ENCODE measurements at regions not wholly inside any gene's neighbourhood (a gene's known extent, or its start where the extent isn't known, plus 50 kb on each side); places are given as distances from the start of the nearest gene placed in this dataset.

DNA sequence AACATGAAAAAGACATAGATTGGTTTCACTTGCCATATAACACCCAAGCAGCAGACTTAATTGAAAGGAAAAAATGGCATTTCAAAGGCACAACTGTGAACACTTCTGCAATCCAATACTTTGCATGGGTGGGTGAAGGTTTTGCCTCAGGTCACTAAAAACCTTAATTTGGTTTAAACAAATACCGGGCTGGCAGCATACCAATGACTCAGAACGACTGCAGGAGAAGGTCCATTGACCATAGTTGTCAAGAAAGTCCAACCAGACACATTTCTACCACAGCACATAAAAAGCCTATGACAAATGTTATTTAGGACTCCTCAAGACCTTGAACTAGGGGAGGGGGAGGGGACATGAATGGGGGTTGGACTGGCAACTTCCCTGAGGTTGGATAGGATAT is 183.6 kb upstream of the TRPC5 start:
- peaks cover 13% of the 10 kb centered on the region for H3K4me1 Mint-ChIP-seq (ENCODE audit: low read depth)
- no peak overlapping the region for H3K27ac Mint-ChIP-seq
- H3K9me3 Mint-ChIP-seq (ENCODE audit: low read depth): no peaks in the 10 kb centered on the region
- H3K36me3 Mint-ChIP-seq (ENCODE audit: insufficient read depth): no peaks in the 10 kb centered on the region
- no peak for TF ChIP-seq CTCF (IDR thresholded peaks at IDR 0.05; ENCODE audit: unreplicated experiment)
- H3K27me3 Mint-ChIP-seq: no peaks in the 10 kb centered on the region
- no peak for DNase-seq (ENCODE audit: low spot score, unreplicated experiment)
- no peak overlapping the region for H3K4me3 Mint-ChIP-seq (ENCODE audit: low read depth)

GRCh38 chrX:112259375-112259774 is 176.8 kb upstream of the TRPC5 start:
- H3K4me3 Mint-ChIP-seq (ENCODE audit: low read depth): no peak overlapping the region
- no peak for DNase-seq (ENCODE audit: low spot score, unreplicated experiment)
- H3K36me3 Mint-ChIP-seq (ENCODE audit: insufficient read depth): no peaks in the 10 kb centered on the region
- H3K9me3 Mint-ChIP-seq (ENCODE audit: low read depth): no peaks in the 10 kb centered on the region
- TF ChIP-seq CTCF (IDR thresholded peaks at IDR 0.05; ENCODE audit: unreplicated experiment): no peak
- no peak overlapping the region for H3K27ac Mint-ChIP-seq
- H3K4me1 Mint-ChIP-seq (ENCODE audit: low read depth): no peaks in the 10 kb centered on the region
- no peaks in the 10 kb centered on the region for H3K27me3 Mint-ChIP-seq

DNA sequence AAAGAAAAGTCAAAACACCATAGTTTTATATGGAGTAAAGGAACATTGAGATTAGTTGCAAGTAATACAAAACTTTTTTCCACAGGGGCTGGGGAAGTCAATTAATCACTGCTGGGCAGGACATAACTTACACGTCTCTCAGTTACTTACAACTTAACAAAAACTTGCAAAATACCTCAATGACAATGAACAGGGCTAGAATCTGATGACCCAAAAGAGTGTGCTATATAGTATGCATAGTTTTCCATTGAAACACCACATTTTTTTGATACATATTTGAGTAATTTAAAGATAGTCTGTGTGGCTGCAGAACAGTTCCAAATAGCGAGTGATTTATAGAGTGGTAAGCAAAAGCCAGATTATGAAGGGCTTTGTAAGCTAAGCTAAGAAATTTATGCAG is 172.3 kb upstream of the TRPC5 start:
- H3K4me1 Mint-ChIP-seq (ENCODE audit: low read depth): peaks cover 7% of the 10 kb centered on the region
- DNase-seq (ENCODE audit: low spot score, unreplicated experiment): no peak
- H3K27ac Mint-ChIP-seq: no peak overlapping the region
- no peaks in the 10 kb centered on the region for H3K27me3 Mint-ChIP-seq
- no peaks in the 10 kb centered on the region for H3K36me3 Mint-ChIP-seq (ENCODE audit: insufficient read depth)
- no peak overlapping the region for H3K4me3 Mint-ChIP-seq (ENCODE audit: low read depth)
- H3K9me3 Mint-ChIP-seq (ENCODE audit: low read depth): no peaks in the 10 kb centered on the region
- TF ChIP-seq CTCF (IDR thresholded peaks at IDR 0.05; ENCODE audit: unreplicated experiment): no peak

DNA sequence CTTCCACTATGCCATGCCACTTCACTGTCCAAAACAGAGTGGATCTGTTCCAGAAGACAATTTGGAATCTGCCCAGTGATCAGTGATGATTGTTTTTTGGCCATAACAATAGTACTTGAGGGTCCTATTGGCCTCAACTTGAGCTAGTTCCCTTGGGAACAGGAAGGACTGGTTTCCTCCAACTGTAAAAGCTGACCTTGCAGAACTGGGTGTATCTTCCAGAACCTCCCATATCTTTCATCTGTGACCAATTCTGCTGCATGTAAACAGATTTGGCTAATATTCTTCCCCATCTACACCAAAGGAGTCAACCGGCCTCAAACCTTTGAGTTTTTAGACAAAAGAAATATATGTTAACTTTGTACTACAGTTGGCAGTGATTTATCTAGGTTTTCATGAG is 165.1 kb upstream of the TRPC5 start:
- no peaks in the 10 kb centered on the region for H3K27me3 Mint-ChIP-seq
- TF ChIP-seq CTCF (IDR thresholded peaks at IDR 0.05; ENCODE audit: unreplicated experiment): no peak
- H3K4me1 Mint-ChIP-seq (ENCODE audit: low read depth): peaks cover 7% of the 10 kb centered on the region
- peaks cover 7% of the 10 kb centered on the region for H3K9me3 Mint-ChIP-seq (ENCODE audit: low read depth)
- no peak for DNase-seq (ENCODE audit: low spot score, unreplicated experiment)
- H3K4me3 Mint-ChIP-seq (ENCODE audit: low read depth): no peak overlapping the region
- H3K27ac Mint-ChIP-seq: no peak overlapping the region
- H3K36me3 Mint-ChIP-seq (ENCODE audit: insufficient read depth): no peaks in the 10 kb centered on the region

GRCh38 chrX:112235547-112235946 is 153.0 kb upstream of the TRPC5 start:
- no peaks in the 10 kb centered on the region for H3K9me3 Mint-ChIP-seq (ENCODE audit: low read depth)
- no peaks in the 10 kb centered on the region for H3K4me1 Mint-ChIP-seq (ENCODE audit: low read depth)
- no peak for DNase-seq (ENCODE audit: low spot score, unreplicated experiment)
- no peaks in the 10 kb centered on the region for H3K36me3 Mint-ChIP-seq (ENCODE audit: insufficient read depth)
- no peak overlapping the region for H3K27ac Mint-ChIP-seq
- TF ChIP-seq CTCF (IDR thresholded peaks at IDR 0.05; ENCODE audit: unreplicated experiment): no peak
- H3K4me3 Mint-ChIP-seq (ENCODE audit: low read depth): no peak overlapping the region
- no peaks in the 10 kb centered on the region for H3K27me3 Mint-ChIP-seq

Data from progenitor cell of endocrine pancreas (in vitro differentiated cells).